BJ (cell line): ENCODE measurements at regions not wholly inside any gene's neighbourhood (a gene's known extent, or its start where the extent isn't known, plus 50 kb on each side); places are given as distances from the start of the nearest gene placed in this dataset.

ENCODE experiments used
- CTCF ChIA-PET: fragments of 350-600 bp; formaldehyde crosslinking; extraction: SDS; loops from one replicate; lab custom pipeline; 2021; ENCODE audit warnings: antibody characterized with exemption, inconsistent platforms; lab: Yijun Ruan, JAX
- POLR2A ChIA-PET: fragments of 300-600 bp; sonication (Branson Sonifier 250); formaldehyde crosslinking; extraction: SDS; loops from one replicate; lab custom pipeline; 2021; ENCODE audit warnings: antibody characterized with exemption; lab: Charles Lee
- DNase-seq: peaks from one replicate; pipeline ENCODE4 v3.0.0-alpha.2; 2011; ENCODE audit warnings: low read depth
- H3K27me3 ChIP-seq: 2 replicates; pipeline ENCODE4 v1.6.0; 2011; ENCODE audit warnings: low read length; ENCODE audit not compliant: control insufficient read depth, insufficient read depth
- H3K36me3 ChIP-seq: 2 replicates; pipeline ENCODE4 v1.5.1; 2011; ENCODE audit warnings: low read length; ENCODE audit not compliant: control insufficient read depth, insufficient read depth
- H3K4me3 ChIP-seq: 2 replicates; pipeline ENCODE4 v1.5.1; 2011; ENCODE audit warnings: low read depth, mild to moderate bottlenecking, control low read depth, low read length
- TF ChIP-seq, protein P1 (sequence below): IDR thresholded peaks from 2 replicates; pipeline ENCODE4 v1.5.1; 2011; ENCODE audit warnings: low read depth, mild to moderate bottlenecking, control low read depth, inconsistent platforms, low read length, moderate library complexity; ENCODE audit not compliant: insufficient read depth

DNA sequence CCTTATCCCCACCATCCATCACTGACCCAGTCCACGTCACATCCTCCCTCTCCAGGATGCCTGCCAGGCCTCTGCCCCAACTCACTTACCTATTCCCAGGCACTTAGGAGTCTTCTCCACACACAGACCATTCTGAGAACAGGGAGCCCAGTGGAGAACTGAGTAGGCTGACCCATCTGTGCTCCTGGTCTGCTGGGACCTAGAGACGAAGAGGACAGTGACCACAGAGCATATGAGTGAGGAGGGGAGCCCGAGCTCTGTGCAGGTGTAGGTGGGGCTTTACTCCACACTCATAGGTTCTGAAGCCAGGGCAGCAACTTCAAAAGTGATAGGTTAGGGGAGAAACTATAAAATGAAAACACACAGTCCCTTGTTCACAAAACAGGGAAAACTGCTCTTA, 130.0 kb downstream of the NDUFA10 start:
- ChIA-PET POLR2A (no interaction called here), CTCF (no interaction called here)
- Histone ChIP-seq H3K4me3 (no peak overlapping the region), H3K36me3 (no peaks in the 10 kb centered on the region), H3K27me3 (no peaks in the 10 kb centered on the region)
- TF ChIP-seq, protein P1, sequence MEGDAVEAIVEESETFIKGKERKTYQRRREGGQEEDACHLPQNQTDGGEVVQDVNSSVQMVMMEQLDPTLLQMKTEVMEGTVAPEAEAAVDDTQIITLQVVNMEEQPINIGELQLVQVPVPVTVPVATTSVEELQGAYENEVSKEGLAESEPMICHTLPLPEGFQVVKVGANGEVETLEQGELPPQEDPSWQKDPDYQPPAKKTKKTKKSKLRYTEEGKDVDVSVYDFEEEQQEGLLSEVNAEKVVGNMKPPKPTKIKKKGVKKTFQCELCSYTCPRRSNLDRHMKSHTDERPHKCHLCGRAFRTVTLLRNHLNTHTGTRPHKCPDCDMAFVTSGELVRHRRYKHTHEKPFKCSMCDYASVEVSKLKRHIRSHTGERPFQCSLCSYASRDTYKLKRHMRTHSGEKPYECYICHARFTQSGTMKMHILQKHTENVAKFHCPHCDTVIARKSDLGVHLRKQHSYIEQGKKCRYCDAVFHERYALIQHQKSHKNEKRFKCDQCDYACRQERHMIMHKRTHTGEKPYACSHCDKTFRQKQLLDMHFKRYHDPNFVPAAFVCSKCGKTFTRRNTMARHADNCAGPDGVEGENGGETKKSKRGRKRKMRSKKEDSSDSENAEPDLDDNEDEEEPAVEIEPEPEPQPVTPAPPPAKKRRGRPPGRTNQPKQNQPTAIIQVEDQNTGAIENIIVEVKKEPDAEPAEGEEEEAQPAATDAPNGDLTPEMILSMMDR = no peak
- DNase-seq = no peak

DNA sequence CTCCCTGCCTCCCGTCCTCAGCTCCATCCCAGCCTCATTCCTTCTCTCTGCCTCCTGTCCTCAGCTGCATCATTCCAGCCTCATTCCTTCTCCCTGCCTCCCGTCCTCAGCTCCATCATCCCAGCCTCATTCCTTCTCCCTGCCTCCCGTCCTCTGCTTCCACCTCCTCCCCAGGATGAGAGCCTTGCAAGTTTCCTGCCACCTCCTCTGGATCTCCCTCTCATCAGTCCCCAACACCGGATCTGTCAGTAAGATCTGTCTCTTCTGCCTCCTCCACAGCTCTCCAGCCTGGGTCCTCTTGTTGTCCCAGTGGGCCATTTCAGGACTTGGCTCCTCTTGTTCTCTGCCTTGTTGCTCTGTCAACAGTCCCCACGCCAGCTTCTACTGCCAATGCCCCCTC, 130.9 kb downstream of the NDUFA10 start:
- ChIA-PET CTCF (interaction anchor here (0.7 kb wide), 1 partner anchor 64 kb away, joined by 3 read pairs; no protein-coding TSS in a partner anchor), POLR2A (no interaction called here)
- TF ChIP-seq, protein P1 = no peak
- Histone ChIP-seq H3K27me3 (no peaks in the 10 kb centered on the region), H3K4me3 (no peak overlapping the region), H3K36me3 (no peaks in the 10 kb centered on the region)
- DNase-seq = no peak

DNA sequence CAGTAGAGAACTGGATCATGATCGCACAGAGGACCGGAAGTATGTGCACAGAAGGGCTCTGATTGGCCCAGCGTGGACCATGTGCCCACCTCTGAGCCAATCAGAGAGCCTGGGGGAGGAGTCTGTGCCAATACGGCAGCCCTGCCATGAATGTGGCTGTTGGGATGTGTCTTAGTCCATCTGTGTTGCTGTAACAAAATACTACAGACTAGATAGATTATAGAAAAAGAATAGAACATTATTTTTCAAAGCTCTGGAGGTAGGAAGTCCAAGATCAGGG, 132.0 kb downstream of the NDUFA10 start:
- no peak overlapping the region for H3K4me3 ChIP-seq
- TF ChIP-seq, protein P1 = no peak
- ChIA-PET CTCF (interaction anchor here (1.7 kb wide), 1 partner anchor 16 kb away, joined by 5 read pairs; no protein-coding TSS in a partner anchor), POLR2A (no interaction called here)
- no peak for DNase-seq
- no peaks in the 10 kb centered on the region for H3K36me3 ChIP-seq
- no peaks in the 10 kb centered on the region for H3K27me3 ChIP-seq

DNA sequence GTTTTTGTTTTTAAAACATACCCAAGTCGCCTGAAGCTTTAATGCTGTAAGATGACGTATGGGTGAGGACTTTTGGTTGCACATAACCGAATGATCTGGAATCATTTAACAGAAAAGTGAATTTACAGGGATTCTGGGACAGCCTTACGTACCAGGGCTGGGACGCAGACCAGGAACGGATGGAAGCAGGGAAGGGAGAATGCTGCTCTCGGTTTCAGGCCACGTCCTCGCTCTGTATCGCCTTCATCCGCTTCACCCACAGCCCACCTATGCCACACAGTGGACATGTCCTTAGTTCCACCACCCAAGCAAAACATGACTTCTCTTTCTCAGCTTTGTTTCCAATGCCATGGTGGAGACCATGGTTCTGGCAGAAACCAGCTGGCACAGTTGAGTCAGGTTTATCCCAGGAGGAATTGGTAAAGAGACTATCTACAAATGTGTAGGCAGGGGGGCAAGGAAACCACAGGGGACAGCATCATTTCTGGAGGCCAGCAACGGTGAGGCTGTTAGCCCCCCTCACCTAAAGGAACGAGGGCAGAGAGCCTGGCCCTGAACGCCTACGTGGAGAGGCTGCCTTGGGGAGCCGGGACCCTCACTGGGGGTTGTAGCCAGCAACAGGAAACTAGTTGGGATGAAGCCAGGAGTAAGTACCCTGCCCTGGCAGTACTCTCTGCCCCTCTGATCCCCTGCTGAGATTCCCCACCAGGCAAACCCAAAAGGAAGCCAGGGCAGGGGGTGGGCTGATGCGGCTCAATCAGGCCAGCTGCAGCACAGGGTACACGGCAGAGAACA, 132.5 kb downstream of the NDUFA10 start:
- DNase-seq = no peak
- TF ChIP-seq, protein P1 = no peak
- no peaks in the 10 kb centered on the region for H3K27me3 ChIP-seq
- H3K36me3 ChIP-seq = no peaks in the 10 kb centered on the region
- ChIA-PET CTCF (interaction anchor here (1.7 kb wide), 1 partner anchor 15 kb away, joined by 5 read pairs; no protein-coding TSS in a partner anchor), POLR2A (no interaction called here)
- H3K4me3 ChIP-seq = no peak overlapping the region

DNA sequence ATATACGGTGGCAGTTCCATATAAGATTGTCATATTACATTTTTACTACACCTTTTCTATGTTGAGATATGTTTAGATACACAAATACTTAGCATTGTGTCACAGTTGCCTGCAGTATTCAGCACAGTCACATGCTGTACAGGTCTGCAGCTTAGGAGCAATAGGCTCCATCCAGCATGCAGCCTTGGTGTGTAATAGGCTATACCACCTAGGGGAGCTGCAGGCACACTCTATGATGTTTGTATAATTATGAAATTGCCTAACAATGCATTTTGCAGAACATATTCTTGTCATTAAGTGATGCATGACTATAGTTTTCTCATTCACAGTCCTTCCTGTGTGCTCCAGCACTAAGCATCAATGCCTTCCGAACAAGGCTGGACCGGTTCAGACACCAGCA, 133.4 kb downstream of the NDUFA10 start:
- CTCF ChIA-PET = interaction anchor here (1.7 kb wide), 1 partner anchor 14 kb away, joined by 5 read pairs; no protein-coding TSS in a partner anchor
- TF ChIP-seq, protein P1 = no peak
- DNase-seq = no peak
- H3K4me3 ChIP-seq = no peak overlapping the region
- POLR2A ChIA-PET = no interaction called here
- H3K27me3 ChIP-seq = no peaks in the 10 kb centered on the region
- no peaks in the 10 kb centered on the region for H3K36me3 ChIP-seq
